A172 (cell line): ENCODE measurements at regions not wholly inside any gene's neighbourhood (a gene's known extent, or its start where the extent isn't known, plus 50 kb on each side); places are given as distances from the start of the nearest gene placed in this dataset.
"Not testable (repeated sequence)": the region's sequence is repeated elsewhere in the genome, so short reads cannot be mapped to it uniquely, and the experiment has no call there.

Experiments used
- DNase-seq: peaks from one replicate; pipeline ENCODE4 v3.0.0-alpha.2; 2015; ENCODE audit warnings: low spot score

GRCh38 chr7:42722198-42722597 is 189.7 kb downstream of the C7orf25 start:
- DNase-seq: no peak

- no peak for DNase-seq
These were observed 190.7 kb downstream of the C7orf25 start for GRCh38 chr7:42720991-42721796.

GRCh38 chr7:42720012-42720411 is 191.9 kb downstream of the C7orf25 start:
- no peak for DNase-seq

GRCh38 chr7:42718466-42718865 is 193.4 kb downstream of the C7orf25 start:
- not testable (repeated sequence) for DNase-seq

- DNase-seq: no peak
These were observed 197.5 kb downstream of the C7orf25 start for GRCh38 chr7:42714356-42714755.

GRCh38 chr7:42709284-42709683 is 202.6 kb downstream of the C7orf25 start:
- DNase-seq: no peak

- DNase-seq: no peak
These were observed 207.2 kb downstream of the C7orf25 start for GRCh38 chr7:42704710-42705109.

- no peak for DNase-seq
These were observed 209.2 kb downstream of the C7orf25 start for GRCh38 chr7:42702647-42703046.

- no peak for DNase-seq
These were observed 211.2 kb downstream of the C7orf25 start for GRCh38 chr7:42700406-42701327.

GRCh38 chr7:42699380-42700178 is 212.3 kb downstream of the C7orf25 start:
- no peak for DNase-seq

- DNase-seq: no peak
These were observed 213.1 kb downstream of the C7orf25 start for GRCh38 chr7:42698600-42699374.

- no peak for DNase-seq
These were observed 216.9 kb downstream of the C7orf25 start for GRCh38 chr7:42694894-42695507.

- no peak for DNase-seq
These were observed 218.1 kb downstream of the C7orf25 start for GRCh38 chr7:42693722-42694121.

- DNase-seq: no peak
These were observed 219.2 kb downstream of the C7orf25 start for GRCh38 chr7:42692621-42693020.

GRCh38 chr7:42690794-42691639 is 220.9 kb downstream of the C7orf25 start:
- peak; percentile 68 for DNase-seq

- no peak for DNase-seq
These were observed 222.2 kb downstream of the C7orf25 start for GRCh38 chr7:42689626-42690025.

- no peak for DNase-seq
These were observed 223.9 kb downstream of the C7orf25 start for GRCh38 chr7:42688056-42688371.

GRCh38 chr7:42687211-42688055 is 224.4 kb downstream of the C7orf25 start:
- no peak for DNase-seq

GRCh38 chr7:42686594-42687156 is 225.2 kb downstream of the C7orf25 start:
- no peak for DNase-seq
